Lower leg skin (tissue), 4 donors: ENCODE measurements at regions not wholly inside any gene's neighbourhood (a gene's known extent, or its start where the extent isn't known, plus 50 kb on each side); places are given as distances from the start of the nearest gene placed in this dataset.
"Not testable (repeated sequence)": the region's sequence is repeated elsewhere in the genome, so short reads cannot be mapped to it uniquely, and the experiment has no call there.

Experiments
- DNase-seq, 2 donors: peaks; one replicate each; pipeline ENCODE4 v3.0.0-alpha.2; 2019; ENCODE audit warnings: low spot score in 2 of 2
- H3K4me3 ChIP-seq: fragments of 200-600 bp; sonication (generic); 2 replicates; pipeline ENCODE4 v1.5.1; 2017; ENCODE audit warnings: mild to moderate bottlenecking, low read depth; ENCODE audit not compliant: poor library complexity, severe bottlenecking
- POLR2A ChIP-seq, 2 donors: fragments of 450-650 bp; IDR thresholded peaks; one replicate each; pipeline ENCODE4 v1.6.1; 2016 to 2017; ENCODE audit warnings: antibody characterized with exemption in 2 of 2, mild to moderate bottlenecking in 1 of 2, moderate library complexity in 1 of 2
- WGBS, 2 donors: methylation state at CpG; one replicate each; pipeline ENCODE4 v1.1.5; 2018; 5-methylcytosine and 5-hydroxymethylcytosine counted together
- intact Hi-C: fragments of 100-400 bp; cut with DNase I; formaldehyde crosslinking; loops from one replicate; pipeline ENCODE4 v1.15.0; 2023; ENCODE audit warnings: low total_unique reads
- TF ChIP-seq, protein P1 (sequence below), 3 donors: fragments of 450-650 bp; IDR thresholded peaks; one replicate each; pipeline ENCODE4 v1.5.1; 2016; ENCODE audit warnings: antibody characterized with exemption in 3 of 3, mild to moderate bottlenecking in 3 of 3, moderate library complexity in 2 of 3

DNA sequence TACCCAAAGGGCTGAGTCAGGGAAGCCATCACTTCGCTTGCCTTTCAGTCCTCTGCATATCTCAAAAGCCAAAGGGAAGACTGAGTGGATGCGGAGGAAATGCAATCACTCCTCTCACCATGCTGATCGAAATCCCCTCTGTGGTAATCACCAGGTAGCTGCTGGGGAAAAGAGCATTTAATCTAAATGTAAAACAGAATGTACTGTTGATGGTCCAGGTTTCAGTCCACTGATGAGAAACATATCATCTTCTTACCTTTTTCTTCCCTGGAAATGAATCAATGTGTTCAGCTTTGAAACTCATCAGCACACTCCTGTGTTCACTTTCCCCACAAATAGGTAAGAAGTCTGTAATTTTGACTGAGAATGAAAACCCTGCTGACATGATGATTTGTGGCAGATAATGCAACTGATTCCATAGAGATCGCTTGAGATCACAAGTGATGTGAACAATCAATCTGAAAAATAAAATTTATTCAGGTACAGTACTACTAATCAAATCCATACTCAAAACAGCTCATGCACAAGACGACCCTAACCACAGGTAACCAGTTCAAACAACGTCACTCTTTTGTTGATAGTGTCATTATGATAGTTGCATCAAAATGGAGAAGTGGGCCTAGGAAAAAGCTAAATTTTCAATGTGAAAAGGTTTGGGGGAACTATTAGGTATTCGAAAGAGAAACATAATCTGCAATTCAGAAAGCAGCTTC, 454.0 kb upstream of the RGMB start:
- no peak for DNase-seq
- TF ChIP-seq, protein P1, sequence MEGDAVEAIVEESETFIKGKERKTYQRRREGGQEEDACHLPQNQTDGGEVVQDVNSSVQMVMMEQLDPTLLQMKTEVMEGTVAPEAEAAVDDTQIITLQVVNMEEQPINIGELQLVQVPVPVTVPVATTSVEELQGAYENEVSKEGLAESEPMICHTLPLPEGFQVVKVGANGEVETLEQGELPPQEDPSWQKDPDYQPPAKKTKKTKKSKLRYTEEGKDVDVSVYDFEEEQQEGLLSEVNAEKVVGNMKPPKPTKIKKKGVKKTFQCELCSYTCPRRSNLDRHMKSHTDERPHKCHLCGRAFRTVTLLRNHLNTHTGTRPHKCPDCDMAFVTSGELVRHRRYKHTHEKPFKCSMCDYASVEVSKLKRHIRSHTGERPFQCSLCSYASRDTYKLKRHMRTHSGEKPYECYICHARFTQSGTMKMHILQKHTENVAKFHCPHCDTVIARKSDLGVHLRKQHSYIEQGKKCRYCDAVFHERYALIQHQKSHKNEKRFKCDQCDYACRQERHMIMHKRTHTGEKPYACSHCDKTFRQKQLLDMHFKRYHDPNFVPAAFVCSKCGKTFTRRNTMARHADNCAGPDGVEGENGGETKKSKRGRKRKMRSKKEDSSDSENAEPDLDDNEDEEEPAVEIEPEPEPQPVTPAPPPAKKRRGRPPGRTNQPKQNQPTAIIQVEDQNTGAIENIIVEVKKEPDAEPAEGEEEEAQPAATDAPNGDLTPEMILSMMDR (IDR thresholded peaks at IDR 0.05) = no peak
- no peak for TF ChIP-seq POLR2A (IDR thresholded peaks at IDR 0.05)
- H3K4me3 ChIP-seq = no peak overlapping the region
- 89% methylated on average over 7 of the region's 7 CpGs for WGBS, 2 donors
- intact Hi-C loops = no loop called here

DNA sequence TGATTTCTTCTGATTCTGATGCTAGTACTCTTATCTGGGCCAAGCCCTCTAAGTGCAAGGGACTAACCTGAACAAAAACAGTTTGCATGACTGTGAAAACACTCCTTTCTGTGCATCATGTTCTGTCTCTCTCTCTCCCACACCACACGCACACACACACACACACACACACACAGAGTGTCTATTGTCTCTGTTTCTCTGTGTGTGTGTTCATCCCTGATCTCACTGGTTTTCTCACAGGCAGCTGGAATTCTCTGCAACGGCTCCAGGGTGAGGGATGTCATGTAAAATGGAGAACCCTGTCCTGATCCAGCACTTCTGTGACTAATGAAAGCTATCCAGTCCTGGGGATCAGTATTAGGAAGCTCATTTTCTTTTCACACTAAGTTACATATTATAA, 453.1 kb upstream of the RGMB start:
- TF ChIP-seq, protein P1 (IDR thresholded peaks at IDR 0.05) = no peak
- no peak for TF ChIP-seq POLR2A (IDR thresholded peaks at IDR 0.05)
- intact Hi-C loops = no loop called here
- 54 to 59% methylated on average over 2 of the region's 2 CpGs for WGBS, 2 donors
- no peak for DNase-seq
- H3K4me3 ChIP-seq = no peak overlapping the region

DNA sequence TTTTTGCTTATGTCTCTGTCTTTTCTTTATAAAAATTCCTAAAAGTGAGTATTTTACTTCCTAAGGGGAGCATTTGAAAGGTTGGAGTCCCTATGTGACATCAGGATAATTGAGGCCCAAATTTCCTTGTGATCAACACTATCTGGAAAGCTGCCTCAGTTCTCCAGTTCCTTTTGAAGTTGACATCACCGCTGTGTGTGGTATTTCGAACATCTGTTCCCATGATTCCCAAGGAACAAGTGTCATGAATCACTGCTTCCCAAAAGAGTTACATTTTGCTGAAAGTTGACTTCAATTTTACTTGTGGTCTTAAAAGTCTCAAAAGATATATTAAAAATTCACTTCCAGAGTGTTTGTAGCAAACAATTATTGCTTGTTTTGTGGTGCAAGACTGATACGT, 452.1 kb upstream of the RGMB start:
- TF ChIP-seq, protein P1 (IDR thresholded peaks at IDR 0.05) = no peak
- TF ChIP-seq POLR2A (IDR thresholded peaks at IDR 0.05) = no peak
- intact Hi-C loops = no loop called here
- WGBS, 2 donors = 69 to 72% methylated on average over 3 of the region's 3 CpGs
- no peak overlapping the region for H3K4me3 ChIP-seq
- DNase-seq = no peak

DNA sequence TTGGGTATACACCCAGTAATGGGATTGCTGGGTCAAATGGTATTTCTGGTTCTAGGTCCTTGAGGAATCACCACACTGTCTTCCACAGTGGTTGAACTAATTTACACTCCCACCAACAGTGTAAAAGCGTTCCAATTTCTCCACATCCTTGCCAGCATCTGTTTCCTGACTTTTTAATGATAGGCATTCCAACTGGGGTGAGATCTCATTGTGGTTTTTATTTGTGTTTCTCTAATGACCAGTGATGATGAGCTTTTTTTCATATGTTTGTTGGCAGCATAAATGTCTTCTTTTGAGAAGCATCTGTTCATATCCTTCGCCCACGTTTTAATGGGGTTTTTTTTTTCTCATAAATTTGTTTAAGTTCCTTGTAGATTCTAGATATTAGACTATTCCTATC, 448.3 kb upstream of the RGMB start:
- DNase-seq, intact Hi-C loops, H3K4me3 ChIP-seq: not testable (repeated sequence)
- WGBS, 2 donors = 52% methylated on average over 3 of the region's 3 CpGs

DNA sequence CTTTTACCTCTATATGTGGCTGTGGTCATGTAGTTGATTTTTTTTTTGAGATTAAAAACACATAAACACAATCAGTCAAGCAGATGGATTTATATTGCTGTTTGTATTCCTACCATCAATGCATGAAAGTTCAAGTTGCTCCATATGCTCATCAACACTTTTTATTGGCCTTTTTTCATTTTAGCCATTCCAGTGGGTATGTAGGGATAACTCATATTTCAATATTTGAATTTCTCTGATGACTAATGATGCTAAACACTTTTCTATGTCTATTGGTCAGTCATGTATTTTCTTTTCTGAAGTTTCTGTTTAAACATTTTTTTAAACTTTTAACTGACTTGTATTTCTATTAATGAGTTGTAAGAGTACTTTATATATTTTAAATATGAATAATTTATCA, 445.4 kb upstream of the RGMB start:
- TF ChIP-seq POLR2A (IDR thresholded peaks at IDR 0.05) = no peak
- TF ChIP-seq, protein P1 (IDR thresholded peaks at IDR 0.05) = no peak
- H3K4me3 ChIP-seq = no peak overlapping the region
- intact Hi-C loops = no loop called here
- no peak for DNase-seq

DNA sequence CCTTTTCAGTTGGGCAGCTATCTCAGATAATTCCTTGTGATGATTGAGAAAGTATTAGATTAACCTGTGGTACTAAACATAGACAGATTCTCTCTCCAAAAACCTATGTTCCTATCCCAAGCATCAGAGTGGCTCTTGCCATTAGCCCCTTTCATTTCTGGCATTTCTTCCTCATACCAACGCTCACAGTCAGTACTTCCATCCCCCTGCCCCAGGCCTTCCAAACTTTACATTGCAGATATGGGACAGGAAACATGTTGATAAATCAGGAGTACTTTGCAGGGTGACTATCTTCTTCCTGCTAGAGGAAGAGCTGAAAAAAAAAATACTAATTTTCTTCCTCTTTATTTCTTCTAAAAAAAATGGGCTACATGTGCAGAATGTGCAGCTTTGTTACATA, 442.6 kb upstream of the RGMB start:
- DNase-seq = no peak
- WGBS, 2 donors = 62 to 65% methylated on average over 1 of the region's 1 CpG
- intact Hi-C loops = no loop called here
- H3K4me3 ChIP-seq = no peak overlapping the region
- TF ChIP-seq POLR2A (IDR thresholded peaks at IDR 0.05) = no peak
- TF ChIP-seq, protein P1 (IDR thresholded peaks at IDR 0.05) = no peak
